ENCODE measurements at regions not wholly inside any gene's neighbourhood (a gene's known extent, or its start where the extent isn't known, plus 50 kb on each side); places are given as distances from the start of the nearest gene placed in this dataset.
"Not testable (repeated sequence)": the region's sequence is repeated elsewhere in the genome, so short reads cannot be mapped to it uniquely, and the experiment has no call there.

DNA sequence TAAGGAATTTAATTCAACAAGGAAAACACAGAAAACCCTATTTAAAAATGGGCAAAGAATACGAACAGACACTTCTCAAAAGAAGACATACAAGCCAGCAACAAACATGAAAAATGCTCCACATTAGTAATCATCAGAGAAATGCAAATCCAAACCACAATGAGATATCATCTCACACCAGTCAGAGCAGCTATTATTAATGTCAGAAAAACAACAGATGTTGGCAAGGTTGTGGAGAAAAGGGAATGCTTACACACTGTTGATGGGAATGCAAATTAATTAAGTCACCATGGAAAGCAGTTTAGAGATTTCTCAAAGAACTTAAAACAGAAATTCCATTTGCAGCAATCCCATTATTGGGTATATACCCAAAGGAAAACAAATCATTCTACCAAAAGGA is 55.2 kb downstream of the GCC1 start:
- DNase-seq, result peak; percentile 20 to 25

DNA sequence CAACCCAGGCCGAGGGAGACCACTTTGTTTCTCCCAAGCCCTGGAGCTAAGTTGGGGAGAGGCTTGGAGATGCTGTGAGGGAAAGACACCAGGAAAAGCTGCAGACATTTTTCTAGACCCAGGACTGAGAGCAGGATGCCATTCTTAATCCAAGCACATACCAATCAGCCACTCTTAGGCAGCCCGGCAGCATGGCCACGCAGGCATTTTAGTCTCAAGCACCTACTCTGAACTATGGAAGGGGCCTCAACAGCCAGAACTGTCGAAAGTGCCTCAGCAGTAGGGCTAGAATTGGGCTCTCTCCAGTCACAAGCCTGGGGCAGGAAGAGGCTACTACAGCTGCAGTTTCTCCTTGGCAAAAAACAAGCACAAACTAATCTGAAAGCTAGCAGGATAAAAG is 57.8 kb downstream of the GCC1 start:
- DNase-seq, result no peak

DNA sequence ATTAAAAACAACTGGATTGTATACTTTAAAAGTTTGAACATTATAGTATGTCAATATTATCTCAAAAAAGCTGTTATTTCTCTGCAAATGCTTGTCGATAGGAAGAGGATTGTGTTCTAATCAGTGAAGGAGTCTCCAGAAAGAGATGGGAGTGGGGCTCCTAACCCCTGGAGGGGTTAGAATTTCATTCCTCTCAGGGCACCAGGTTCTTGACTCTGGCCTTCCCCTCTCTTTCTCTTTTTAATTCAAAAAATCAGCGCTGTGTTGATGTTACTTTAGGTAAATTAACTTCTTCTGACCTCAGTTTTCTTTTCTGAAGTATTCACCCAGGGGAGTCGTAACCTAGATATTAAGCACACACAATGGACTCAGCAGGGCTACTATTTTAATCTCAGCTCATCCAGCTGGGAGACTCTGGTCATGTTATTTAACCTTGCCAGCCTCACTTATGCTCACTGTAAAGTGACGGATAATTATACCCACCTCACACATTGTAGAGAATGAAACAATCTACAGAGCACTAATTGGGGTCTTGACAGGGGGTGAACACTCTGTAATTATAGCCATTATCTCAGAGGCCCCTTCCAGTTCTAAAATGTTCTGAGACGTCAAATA is 59.4 kb downstream of the GCC1 start:
- DNase-seq, result no peak

DNA sequence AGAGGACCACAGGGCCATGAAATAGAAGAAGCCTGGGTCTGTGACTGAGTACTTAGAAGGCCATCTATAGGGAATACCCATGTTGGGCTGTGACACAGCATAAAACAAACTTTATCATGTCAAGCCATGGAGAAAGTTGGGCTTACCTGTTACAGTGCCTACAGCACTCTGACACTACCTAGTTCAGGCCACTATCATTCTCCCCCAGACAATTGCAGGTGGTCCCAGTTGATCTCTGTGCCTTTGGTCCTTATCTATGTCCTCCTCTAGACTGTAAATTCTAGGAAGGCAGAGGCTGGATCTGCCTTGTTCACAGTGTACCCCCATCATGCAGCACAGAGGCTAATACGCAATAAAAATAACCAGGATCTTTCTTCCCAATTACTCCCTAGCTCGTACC is 69.1 kb downstream of the GCC1 start:
- DNase-seq, result no peak

DNA sequence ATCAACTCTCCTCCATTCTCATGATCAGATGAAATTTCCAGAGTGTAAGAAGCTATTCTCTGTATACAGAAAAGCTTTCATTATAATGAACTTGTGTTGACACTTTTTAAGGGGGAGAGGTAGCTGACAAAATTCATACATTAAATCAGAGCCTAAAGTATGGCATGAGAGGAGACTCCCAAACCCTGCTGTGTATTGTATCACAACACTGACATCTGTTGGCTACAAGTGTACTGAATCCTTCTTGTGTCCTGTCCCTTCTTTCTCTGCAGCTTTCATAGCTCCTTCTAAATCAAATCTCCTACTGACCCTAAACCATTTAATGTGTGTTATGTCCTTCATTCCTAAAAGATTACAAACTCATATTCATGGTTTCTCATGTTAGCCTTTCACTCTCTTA is 70.9 kb downstream of the GCC1 start:
- DNase-seq, result peak in 1 of 2 experiments; percentile 57

DNA sequence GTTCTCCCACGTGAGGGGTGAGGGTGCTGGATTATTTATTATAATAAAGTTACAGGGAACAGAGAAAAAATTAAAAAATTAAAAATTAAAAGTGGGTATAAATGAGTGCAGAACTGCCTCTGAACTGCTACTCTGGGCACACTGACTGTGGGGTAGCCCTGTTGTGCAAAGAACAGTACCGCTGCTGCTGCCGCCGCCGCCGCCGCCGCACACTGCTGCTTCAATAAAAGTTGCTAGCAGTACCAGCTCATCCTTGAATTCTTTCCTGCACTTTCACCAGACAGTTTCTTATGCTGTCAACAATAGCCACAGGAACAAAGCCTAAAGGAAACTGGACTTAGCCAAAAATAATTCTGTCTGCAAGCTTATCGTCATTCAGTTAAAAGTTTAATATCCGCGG is 72.1 kb downstream of the GCC1 start:
- no peak for DNase-seq

DNA sequence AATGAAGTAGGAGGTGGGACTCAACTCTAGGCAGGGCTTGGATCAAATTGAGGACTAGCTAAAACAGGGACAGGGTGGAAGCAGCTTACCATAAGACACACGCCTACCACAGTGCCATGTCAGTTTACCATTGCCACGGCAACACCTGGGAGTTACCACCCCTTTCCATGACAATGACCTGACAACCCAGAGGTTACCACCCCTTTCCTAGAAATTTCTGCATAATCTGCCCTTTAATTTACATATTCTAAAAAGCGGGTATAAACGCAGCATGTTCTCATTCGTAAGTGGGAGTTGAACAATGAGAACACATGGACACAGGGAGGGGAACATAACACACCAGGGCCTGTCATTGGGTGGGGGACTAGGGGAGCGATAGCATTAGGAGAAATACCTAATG is 72.7 kb downstream of the GCC1 start:
- DNase-seq, result no peak

DNA sequence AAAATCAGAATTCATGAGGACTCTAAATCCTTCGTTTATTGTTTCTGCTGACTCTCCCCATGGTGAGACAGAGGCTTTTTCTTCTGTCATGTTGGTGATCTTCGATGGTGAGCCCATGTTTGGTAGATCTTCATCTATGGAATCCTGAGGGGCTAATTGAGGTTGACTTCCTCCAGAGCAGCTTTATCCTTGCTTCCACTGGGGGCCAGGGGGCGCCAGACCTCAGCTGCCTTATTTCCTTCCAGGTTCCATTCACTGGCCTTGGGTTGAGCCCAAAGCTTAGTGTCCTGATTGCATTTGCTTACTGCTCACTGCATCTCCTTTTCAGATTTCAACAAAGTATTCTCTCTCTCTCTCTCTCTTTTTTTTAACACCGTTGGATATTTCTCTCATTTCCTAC is 80.7 kb downstream of the GCC1 start:
- DNase-seq, result peak in 1 of 2 experiments; percentile 45

DNA sequence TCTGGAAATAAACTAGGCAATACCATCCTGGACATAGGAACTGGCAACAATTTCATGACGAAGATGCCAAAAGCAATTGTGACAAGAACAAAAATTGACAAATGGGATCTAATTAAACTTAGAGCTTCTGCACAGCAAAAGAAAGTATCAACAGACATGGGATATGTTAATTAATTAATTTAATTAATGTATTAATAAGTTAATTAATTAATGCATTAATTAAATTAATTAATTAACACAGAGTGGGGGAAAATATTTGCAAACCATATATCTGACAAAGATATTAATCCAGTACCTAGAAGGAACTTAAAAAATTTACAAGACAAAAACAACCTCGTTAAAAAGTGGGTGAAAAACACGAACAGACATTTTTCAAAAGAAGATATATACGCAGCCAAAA is 83.6 kb downstream of the GCC1 start:
- no peak for DNase-seq

DNA sequence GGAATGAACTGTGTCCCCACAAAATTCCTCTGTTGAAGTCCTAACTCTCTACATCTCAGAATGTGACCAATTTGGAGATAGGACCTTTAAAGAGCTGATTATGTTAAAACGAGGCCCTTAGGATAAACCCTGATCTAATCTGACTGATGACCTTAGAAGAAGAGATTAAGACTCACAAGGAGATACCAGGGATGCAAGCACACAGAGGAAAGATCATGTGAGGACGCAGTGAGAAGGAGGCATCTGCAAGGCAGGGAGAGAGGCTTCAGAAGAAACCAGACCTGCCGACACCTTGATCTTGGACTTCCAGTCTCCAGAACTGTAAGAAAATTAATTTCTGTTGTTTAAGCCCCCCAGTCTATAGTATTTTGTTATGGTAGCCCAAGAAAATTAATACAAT is 94.9 kb upstream of the ZNF800 start:
- DNase-seq, result no peak

DNA sequence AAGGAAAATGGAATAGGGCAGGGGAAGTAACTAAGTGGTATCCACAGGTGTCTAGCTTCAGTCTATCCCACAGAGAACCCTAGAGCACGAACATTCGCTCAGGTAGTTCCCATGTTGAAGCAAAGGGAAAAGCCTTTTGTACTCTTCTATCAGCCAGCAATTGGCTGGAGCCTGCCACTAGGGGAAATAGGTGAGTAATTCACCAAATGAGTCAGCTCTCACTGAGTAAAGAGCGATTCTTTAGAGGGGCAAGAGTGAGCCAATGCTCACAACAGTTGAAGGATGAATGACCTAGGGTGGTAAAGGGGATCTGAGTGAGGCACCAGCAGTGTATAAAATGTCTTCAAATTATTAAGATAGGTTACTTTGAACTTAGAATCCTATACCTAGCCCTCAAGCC is 94.1 kb upstream of the ZNF800 start:
- DNase-seq, result no peak

DNA sequence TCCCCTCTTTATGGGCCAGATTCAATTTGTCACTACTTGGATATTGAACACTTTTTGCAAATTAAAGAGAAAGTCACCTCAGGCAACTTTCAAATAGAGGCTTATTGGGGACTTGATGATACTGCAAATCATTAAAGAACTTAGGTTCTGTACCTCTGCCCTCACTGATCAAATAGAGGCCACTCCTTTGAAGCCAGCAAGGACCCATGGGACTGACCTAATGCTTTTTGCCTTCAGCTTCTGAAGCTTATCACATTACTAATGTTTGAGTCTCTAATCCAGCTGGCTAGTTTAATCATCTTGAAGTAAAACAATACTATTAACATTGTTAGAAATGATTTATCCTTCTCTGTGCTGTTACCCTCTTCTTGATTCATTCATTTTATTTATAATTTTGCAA is 93.0 kb upstream of the ZNF800 start:
- DNase-seq, result no peak

DNA sequence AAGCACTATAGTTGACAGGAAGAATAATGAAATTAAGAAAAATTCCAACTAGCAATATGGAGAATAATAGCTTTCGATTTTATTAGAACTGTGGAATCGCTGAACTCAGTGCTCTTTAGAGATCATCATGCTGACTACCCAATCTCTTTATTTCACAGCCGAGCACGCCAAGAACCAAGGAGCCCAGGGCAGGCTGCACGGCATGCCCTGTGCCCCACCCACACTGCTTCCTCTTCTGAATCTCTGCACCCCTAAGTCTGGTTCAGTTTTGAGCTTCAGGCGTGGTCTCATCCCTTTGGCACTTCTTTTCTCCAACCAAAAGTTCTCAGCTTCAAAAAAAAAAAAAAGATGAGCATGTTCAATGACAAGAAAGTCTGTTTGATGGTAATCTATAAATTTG is 92.4 kb upstream of the ZNF800 start:
- DNase-seq, result no peak

DNA sequence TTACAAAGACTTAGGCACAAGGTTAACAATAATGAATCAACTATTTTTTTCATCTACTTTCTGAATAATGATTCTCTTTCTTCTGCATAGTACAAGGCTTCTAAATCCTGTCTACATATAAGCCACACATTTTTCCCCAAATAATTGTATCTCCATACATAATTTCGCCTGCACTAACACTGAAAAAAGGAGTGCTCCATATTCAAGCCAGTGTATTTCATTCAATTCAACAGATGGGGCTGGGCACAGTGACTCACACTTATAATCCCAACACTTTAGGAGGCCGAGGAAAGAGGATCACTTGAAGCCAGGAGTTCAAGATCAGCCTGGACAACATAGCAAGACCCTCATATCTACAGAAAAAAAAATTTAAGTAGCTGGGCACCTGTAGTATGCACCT is 86.0 kb upstream of the ZNF800 start:
- DNase-seq, result no peak

DNA sequence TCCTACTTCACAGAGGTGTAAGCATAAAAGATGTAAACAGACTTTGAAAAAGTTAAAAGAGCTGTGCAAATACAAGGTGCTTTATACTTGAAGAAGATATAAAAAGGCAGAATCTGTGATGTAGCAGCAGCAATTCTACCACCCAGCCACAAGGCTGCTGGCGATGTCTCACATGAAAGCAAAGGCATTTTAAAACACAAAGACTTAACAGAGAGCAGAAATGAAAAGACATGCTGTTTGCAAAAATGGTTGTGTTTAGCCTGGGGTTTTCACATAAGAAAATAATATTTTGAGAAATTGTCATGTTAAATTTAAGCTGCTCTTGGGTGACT is 85.5 kb upstream of the ZNF800 start:
- peak in 1 of 2 experiments; percentile 14 for DNase-seq

DNA sequence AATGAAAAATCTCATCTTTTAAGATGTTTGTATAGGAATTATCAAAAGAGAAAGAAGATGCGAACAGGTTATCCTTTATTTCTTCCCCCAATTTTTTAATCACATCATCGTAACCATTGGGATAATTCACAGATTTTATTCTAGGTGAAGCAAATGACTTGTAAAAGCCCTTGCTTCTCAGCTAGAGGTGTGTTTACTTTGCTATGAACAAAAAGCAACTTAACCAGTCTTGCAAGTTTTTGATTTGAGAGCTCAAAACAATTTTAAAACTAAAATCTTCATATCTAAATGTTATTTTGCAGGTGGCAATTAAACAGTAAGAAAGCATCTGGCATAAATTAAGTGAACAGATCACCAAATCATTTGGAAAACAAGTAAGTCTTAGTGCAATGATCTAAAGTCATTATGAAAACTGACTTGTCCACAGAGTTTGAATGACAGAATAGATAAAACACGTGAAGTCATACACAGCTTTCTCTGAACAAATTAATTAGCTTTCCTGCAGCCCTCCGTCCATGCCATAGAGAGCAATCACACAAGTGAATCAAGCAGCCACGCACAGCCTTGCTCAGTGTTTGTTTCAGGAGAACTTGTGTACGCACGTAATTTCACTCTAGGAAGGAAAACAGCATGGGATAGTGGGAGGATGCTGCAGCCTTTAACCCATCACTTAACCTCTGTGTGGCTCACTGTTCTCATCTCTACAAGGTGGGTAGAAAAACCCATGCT is 85.0 kb upstream of the ZNF800 start:
- DNase-seq, result no peak

DNA sequence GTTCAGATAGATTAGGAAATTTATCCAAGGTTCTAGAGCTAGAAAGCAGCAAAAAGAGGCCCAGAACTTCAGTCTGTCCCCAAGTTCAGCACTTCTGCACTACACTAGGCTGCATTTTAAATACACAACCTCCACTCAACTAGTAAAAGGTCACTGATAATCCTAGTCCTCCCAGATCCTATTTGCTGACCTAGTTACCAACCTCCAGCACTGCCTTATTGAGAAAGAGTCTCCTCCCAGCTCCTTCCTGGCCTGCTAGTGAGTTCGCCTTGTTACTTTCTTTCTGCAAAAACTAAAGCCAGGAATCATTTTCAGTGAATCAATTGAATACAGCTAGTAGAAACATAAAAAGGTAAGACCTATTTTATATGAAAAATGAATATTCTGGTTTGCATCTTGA is 84.1 kb upstream of the ZNF800 start:
- no peak for DNase-seq

DNA sequence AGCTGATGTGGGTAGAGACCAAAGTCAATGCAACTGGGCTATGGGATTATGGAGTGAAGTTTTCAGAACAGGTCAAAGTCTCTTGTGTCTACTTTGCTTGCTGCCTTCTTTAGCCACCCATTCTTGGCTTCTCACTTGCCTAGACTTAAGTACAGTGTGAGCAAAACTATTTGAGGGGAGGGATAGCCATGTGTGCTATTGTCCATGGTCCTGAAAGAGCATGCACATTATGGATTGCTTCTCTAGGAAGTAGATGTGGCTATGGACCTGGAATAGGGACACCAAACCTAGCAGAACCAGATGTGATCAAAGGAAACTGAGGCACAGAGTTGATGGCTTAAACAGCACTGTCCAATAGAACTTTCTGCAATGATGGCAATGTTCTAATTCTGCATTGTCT is 81.9 kb upstream of the ZNF800 start:
- DNase-seq, result no peak

DNA sequence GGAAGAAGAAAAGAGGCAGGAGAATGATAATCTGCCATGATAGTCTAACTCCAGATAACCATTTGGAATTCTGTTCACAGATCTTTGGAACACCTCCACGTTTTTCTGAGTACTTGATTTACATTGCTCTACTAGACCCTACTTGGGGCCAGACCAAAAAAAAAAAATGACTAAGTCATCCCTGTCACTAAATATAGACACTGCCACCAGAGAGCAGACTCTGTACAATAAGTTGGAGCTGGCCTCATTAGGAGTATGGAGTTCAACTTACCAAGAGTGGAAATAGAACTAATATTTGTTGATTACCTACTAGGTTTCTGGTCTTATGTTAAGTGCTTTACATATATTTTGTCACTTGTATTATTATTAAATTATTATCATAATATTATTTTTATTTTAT is 80.9 kb upstream of the ZNF800 start:
- DNase-seq, result no peak

DNA sequence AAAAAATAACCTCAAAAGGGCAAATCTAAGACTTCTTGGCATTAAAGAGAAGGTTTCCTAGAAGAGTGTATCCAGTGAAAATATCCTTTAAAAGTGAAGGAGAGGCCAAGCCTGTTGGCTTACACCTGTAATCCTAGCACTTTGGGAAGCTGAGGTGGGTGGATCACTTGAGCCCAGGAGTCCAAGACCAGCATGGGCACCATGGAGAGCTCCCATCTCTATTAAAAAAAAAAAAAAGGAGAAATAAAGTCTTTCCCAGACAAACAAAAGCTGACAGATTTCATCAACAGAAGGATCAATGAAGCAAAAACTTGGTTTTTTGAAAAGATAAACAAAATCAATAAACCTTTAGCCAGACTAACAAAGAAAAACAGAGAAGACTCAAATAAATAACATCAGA is 67.6 kb upstream of the ZNF800 start:
- no peak for DNase-seq

DNA sequence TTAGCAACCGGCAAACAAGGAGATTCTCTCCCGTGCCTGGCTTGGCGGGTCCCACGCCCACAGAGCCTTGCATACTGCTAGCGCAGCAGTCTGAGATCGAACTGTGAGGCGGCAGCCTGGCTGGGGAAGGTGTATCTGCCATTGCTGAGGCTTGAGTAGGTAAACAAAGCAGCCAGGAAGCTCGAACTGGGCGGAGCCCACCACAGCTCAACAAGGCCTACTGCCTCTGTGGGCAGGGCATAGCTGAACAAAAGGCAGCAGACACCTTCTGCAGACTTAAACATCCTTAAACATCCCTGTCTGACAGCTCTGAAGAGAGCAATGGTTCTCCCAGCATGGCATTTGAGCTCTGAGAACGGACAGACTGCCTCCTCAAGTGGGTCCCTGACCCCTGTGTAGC is 58.8 kb upstream of the ZNF800 start:
- not testable (repeated sequence) for DNase-seq

DNA sequence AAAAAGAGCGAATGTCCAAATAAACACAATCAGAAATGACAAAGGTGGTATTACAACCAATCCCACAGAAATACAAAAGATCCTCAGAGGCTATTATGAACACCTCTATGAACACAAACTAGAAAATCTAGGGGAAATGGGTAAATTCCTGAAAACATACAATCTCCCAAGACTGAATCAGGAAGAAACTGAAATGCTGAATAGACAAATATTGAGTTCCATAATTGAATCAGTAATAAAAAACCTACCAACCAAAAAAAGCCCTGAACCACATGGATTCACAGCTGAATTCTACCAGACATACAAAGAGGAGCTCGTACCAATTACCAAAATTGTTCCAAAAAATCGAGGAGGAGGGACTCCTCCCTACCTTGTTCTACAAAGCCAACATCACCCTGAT is 56.1 kb upstream of the ZNF800 start:
- DNase-seq, result no peak

DNA sequence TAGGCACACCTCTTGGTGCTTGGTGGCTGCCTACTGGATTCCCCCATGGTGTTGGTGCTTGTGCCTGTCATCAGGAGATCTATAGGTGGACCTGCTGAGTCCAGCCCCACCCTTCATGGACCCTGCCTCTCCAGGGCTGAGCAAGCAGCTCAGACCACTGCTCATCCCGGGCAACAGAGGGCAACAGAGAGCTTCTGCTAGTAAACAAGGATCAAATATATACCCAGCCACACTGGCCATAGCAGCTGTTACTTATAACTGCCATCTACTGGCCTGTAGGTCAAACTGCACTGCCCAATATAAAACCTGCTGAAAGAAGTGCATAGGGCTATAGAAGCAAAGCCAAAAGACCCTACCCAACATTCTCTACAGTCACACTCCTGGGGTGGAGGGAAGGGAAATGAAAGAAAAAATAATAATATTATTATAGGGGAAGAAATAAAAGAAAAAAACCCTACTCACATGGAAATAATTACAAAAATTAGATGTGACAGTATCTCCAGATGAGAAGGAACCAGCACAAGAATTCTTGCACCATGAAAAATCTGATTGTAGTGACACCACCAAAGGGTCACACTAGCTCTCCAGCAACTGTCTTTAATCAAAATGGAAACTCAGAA is 54.9 kb upstream of the ZNF800 start:
- peak; percentile 69 to 81 for DNase-seq

DNA sequence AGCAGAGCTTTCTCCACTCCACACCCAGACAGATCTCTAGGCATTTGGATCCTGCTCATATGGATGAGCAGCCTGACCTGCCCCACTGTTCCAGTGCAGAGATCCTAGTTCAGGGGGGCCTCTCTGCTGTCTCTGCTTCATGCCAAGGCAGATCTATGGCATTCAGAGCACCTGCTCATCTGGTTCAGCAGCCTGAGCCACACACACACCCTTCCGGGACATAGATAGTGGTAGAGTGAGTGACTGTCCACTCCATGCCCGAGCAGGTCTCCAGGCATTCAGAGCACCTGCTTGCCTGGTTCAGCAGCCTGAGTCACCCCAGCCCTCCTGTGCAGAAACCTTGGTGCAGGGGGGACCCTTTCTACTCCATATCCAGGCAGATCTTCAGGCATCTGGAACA is 54.3 kb upstream of the ZNF800 start:
- no peak for DNase-seq

Data from NCI-H526 (cell line).